ENCODE measurements at regions not wholly inside any gene's neighbourhood (a gene's known extent, or its start where the extent isn't known, plus 50 kb on each side); places are given as distances from the start of the nearest gene placed in this dataset.

DNA sequence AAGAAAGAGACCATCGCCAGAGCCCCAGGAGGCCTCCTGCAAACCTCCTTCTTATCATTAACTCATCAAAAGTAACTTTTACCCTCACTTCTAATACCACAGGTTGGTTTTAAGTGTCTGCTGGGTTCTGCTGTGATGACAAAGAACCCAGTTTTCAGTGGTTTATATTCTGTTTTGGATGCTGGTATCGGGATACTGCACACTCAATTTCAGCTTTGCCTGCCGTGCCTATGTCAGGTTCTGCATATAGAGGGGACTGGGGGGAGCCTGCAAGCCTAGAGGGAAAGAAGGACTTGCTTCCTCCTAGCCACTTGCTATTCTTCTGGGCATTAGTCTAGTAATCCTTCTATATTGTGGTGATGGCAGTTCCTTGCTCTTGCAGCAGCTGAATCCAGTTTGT is 242.4 kb downstream of the KCNRG start:
- no peaks in the 10 kb centered on the region for H3K4me1 ChIP-seq
- TF ChIP-seq, protein P1, sequence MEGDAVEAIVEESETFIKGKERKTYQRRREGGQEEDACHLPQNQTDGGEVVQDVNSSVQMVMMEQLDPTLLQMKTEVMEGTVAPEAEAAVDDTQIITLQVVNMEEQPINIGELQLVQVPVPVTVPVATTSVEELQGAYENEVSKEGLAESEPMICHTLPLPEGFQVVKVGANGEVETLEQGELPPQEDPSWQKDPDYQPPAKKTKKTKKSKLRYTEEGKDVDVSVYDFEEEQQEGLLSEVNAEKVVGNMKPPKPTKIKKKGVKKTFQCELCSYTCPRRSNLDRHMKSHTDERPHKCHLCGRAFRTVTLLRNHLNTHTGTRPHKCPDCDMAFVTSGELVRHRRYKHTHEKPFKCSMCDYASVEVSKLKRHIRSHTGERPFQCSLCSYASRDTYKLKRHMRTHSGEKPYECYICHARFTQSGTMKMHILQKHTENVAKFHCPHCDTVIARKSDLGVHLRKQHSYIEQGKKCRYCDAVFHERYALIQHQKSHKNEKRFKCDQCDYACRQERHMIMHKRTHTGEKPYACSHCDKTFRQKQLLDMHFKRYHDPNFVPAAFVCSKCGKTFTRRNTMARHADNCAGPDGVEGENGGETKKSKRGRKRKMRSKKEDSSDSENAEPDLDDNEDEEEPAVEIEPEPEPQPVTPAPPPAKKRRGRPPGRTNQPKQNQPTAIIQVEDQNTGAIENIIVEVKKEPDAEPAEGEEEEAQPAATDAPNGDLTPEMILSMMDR (IDR thresholded peaks at IDR 0.05), result no peak
- no peak overlapping the region for H3K4me3 ChIP-seq
- no peaks in the 10 kb centered on the region for H3K27me3 ChIP-seq
- intact Hi-C loops (cut with DNase I), result no loop called here
- H3K9me3 ChIP-seq, result no peaks in the 10 kb centered on the region
- H3K36me3 ChIP-seq, result no peaks in the 10 kb centered on the region
- no peak overlapping the region for H3K27ac ChIP-seq
- DNase-seq (ENCODE audit: low spot score in 2 of 2), result no peak

DNA sequence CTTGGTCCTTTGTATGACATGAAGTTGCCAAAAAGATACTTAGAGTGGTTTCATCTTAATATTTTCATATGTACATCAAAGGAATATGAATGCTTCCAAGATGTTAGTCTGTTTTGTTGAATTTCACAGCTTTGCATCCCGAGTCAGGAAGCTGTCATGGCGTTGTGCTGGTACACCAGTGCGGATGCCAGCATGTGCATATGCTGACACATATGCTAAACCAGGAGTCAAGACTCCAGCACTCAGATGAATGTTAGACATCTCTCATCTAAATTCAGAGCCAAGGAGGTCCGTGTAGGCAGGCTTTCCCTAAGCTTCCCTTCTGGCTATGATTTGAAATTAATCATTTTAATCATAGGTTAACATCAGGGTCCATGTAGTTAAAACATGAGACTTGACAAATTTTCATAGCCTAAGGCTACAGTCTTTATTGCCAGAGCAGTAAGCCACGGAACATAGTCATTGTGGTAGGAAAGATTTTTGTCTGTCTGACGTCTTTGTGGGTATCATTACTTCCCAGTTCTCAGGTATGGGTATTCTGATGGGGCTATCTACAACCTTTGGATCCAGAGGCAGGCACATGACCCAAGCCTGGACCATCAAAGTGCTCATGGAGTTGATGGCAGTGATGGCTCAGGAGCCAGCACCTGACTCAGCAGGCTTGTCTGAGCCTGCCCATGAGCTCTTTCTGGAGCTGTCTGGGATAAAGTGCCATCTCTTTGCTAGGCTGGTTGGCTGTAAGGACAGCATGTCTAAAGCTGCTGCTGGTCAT is 246.1 kb downstream of the KCNRG start:
- TF ChIP-seq, protein P1 (IDR thresholded peaks at IDR 0.05), result no peak

DNA sequence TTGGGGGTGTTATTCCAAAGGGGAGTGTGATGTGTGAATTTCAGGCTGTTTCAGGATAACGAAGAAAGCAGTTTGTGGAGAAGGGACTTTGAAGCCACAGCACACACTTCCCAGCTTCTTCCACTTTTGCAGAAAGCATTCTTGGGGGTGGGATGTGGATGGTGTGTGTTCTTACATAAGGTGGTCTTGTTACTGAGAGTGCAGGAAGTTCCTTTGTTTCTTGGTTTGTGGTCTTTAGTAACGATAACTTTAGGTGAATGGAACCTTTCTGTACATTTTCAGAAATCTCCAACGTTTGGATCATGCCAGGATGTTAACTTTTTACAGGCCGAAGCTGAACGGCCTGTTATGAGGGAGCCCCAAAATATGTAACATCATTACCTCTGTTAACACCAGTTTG is 251.8 kb downstream of the KCNRG start:
- Histone ChIP-seq H3K9me3 (no peaks in the 10 kb centered on the region), H3K36me3 (no peaks in the 10 kb centered on the region), H3K4me3 (no peak overlapping the region)

More for the DNA sequence above, 246.1 kb downstream of the KCNRG start:
- no peak for DNase-seq (ENCODE audit: low spot score in 2 of 2)
- intact Hi-C loops (cut with DNase I), result no loop called here
- Histone ChIP-seq H3K27me3 (no peaks in the 10 kb centered on the region), H3K4me3 (no peak overlapping the region), H3K4me1 (no peaks in the 10 kb centered on the region), H3K9me3 (no peaks in the 10 kb centered on the region), H3K27ac (no peak overlapping the region), H3K36me3 (no peaks in the 10 kb centered on the region)

DNA sequence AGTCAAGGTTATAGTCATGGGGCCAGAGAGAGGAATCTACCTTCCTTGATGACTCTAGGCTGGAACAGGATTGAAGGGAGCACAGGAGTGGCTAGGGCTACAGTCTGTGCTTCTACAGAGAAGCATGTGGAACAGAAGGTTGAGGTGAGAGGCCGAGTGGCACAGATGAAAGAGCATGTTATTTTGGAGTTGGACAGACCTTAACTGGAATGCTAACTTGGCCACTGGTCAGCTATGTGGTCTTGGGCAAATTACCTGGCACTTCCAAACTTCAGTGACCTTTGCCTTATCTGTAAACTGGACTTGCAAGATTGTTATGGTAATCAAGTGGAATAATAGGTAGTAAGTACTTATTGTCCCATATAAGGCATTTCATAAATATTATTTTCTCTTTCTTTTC is 252.7 kb downstream of the KCNRG start:
- DNase-seq (ENCODE audit: low spot score in 2 of 2), result no peak
- Histone ChIP-seq H3K27me3 (no peaks in the 10 kb centered on the region), H3K27ac (no peak overlapping the region), H3K4me1 (no peaks in the 10 kb centered on the region), H3K4me3 (no peak overlapping the region), H3K9me3 (no peaks in the 10 kb centered on the region), H3K36me3 (no peaks in the 10 kb centered on the region)
- TF ChIP-seq, protein P1 (IDR thresholded peaks at IDR 0.05), result no peak
- intact Hi-C loops (cut with DNase I), result no loop called here

More for the DNA sequence above, 251.8 kb downstream of the KCNRG start:
- no peaks in the 10 kb centered on the region for H3K27me3 ChIP-seq
- no peaks in the 10 kb centered on the region for H3K4me1 ChIP-seq
- intact Hi-C loops (cut with DNase I), result no loop called here
- TF ChIP-seq, protein P1 (IDR thresholded peaks at IDR 0.05), result no peak
- DNase-seq (ENCODE audit: low spot score in 2 of 2), result no peak
- H3K27ac ChIP-seq, result no peak overlapping the region

DNA sequence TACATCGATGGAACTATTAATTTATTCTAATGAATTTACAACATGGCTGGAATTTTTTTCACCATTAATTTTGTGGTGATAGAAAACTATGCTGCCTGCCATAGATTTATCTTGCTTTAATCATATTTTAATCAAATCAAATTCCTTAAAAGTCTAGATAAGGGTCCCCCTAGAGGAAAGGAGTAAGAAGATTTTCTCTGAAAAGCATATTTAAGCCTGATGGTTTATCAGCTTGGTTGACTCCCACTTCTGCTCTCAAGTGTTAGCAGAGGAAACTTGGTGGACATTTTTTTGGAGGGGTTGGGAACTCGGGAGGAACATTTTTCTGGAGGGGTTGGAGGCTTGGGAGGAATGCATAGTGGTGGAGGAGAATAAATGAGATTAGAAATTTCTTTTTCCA is 253.3 kb downstream of the KCNRG start:
- TF ChIP-seq, protein P1 (IDR thresholded peaks at IDR 0.05), result no peak
- no peak overlapping the region for H3K27ac ChIP-seq
- no peaks in the 10 kb centered on the region for H3K27me3 ChIP-seq
- H3K36me3 ChIP-seq, result no peaks in the 10 kb centered on the region
- H3K4me1 ChIP-seq, result no peaks in the 10 kb centered on the region
- intact Hi-C loops (cut with DNase I), result no loop called here
- no peak overlapping the region for H3K4me3 ChIP-seq
- DNase-seq (ENCODE audit: low spot score in 2 of 2), result no peak
- H3K9me3 ChIP-seq, result no peaks in the 10 kb centered on the region
